ENCODE measurements at regions not wholly inside any gene's neighbourhood (a gene's known extent, or its start where the extent isn't known, plus 50 kb on each side); places are given as distances from the start of the nearest gene placed in this dataset.
"Not testable (repeated sequence)": the region's sequence is repeated elsewhere in the genome, so short reads cannot be mapped to it uniquely, and the experiment has no call there.

GRCh38 chrX:150099316-150099715 lies 161.0 kb upstream of the EOLA2 start:
- Histone ChIP-seq H3K27ac (no peak overlapping the region), H3K27me3 (replicated peaks) (no peaks in the 10 kb centered on the region), H3K4me1 (replicated peaks) (no peaks in the 10 kb centered on the region), H3K4me3 (no peak overlapping the region), H3K9me3 (replicated peaks) (no peaks in the 10 kb centered on the region), H3K36me3 (no peaks in the 10 kb centered on the region)
- no peak for DNase-seq (ENCODE audit: low read depth in 1 of 2, low spot score in 2 of 2)

- Histone ChIP-seq H3K27me3 (replicated peaks) (no peaks in the 10 kb centered on the region), H3K4me3 (no peak overlapping the region), H3K4me1 (replicated peaks) (no peaks in the 10 kb centered on the region), H3K36me3 (no peaks in the 10 kb centered on the region), H3K27ac (no peak overlapping the region), H3K9me3 (replicated peaks) (no peaks in the 10 kb centered on the region)
- DNase-seq (ENCODE audit: low read depth in 1 of 2, low spot score in 2 of 2): no peak
These were observed 162.0 kb upstream of the EOLA2 start for GRCh38 chrX:150100261-150100660.

- Histone ChIP-seq H3K4me3 (no peak overlapping the region), H3K27me3 (replicated peaks) (no peaks in the 10 kb centered on the region), H3K27ac (no peak overlapping the region), H3K9me3 (replicated peaks) (no peaks in the 10 kb centered on the region), H3K36me3 (no peaks in the 10 kb centered on the region), H3K4me1 (replicated peaks) (no peaks in the 10 kb centered on the region)
- no peak for DNase-seq (ENCODE audit: low read depth in 1 of 2, low spot score in 2 of 2)
These were observed 180.2 kb upstream of the EOLA2 start for GRCh38 chrX:150118476-150118875.

DNA sequence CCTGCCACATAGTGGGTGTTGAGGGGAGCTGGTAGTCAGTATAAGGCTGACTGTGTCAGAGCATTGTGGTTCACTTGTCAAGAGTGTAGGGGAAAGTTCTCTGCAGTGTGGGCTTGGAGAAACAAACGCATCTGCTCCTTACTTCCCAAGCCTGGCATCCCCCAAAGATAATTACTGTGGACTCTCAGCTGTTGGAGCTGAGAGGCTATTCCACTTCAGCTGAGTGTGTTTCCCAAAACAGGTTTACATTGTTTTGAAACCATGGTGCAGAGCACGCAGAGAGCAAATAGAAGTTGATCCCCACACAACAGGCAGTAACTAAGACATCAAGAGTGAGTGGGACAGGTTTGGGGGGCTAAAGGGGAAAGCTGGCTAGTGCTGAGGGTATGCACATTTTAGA lies 181.0 kb upstream of the EOLA2 start:
- Histone ChIP-seq H3K27ac (no peak overlapping the region), H3K9me3 (replicated peaks) (no peaks in the 10 kb centered on the region), H3K4me1 (replicated peaks) (no peaks in the 10 kb centered on the region), H3K27me3 (replicated peaks) (no peaks in the 10 kb centered on the region), H3K4me3 (no peak overlapping the region), H3K36me3 (no peaks in the 10 kb centered on the region)
- DNase-seq (ENCODE audit: low read depth in 1 of 2, low spot score in 2 of 2): no peak

DNA sequence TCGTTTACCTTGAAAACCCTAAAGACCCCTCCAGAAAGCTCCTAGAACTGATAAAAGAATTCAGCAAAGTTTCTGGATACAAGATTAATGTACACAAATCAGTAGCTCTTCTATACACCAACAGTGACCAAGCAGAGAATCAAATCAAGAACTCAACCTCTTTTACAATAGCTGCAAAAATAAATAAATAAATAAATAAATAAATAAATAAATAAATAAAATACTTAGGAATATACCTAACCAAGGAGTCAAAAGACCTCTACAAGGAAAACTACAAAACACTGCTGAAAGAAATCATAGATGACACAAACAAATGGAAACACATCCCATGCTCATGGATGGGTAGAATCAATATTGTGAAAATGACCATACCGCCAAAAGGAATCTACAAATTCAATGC lies 186.8 kb upstream of the EOLA2 start:
- H3K36me3 ChIP-seq; H3K4me3 ChIP-seq; H3K27ac ChIP-seq; DNase-seq (ENCODE audit: low read depth in 1 of 2, low spot score in 2 of 2); H3K27me3 ChIP-seq (replicated peaks); H3K9me3 ChIP-seq (replicated peaks); H3K4me1 ChIP-seq (replicated peaks): not testable (repeated sequence)

GRCh38 chrX:150127216-150127615 lies 188.9 kb upstream of the EOLA2 start:
- H3K4me1 ChIP-seq (replicated peaks): no peaks in the 10 kb centered on the region
- no peak for DNase-seq (ENCODE audit: low read depth in 1 of 2, low spot score in 2 of 2)
- no peaks in the 10 kb centered on the region for H3K36me3 ChIP-seq
- no peaks in the 10 kb centered on the region for H3K27me3 ChIP-seq (replicated peaks)
- no peak overlapping the region for H3K4me3 ChIP-seq
- H3K27ac ChIP-seq: no peak overlapping the region
- no peaks in the 10 kb centered on the region for H3K9me3 ChIP-seq (replicated peaks)

- H3K4me1 ChIP-seq (replicated peaks): no peaks in the 10 kb centered on the region
- H3K36me3 ChIP-seq: no peaks in the 10 kb centered on the region
- no peaks in the 10 kb centered on the region for H3K27me3 ChIP-seq (replicated peaks)
- H3K9me3 ChIP-seq (replicated peaks): no peaks in the 10 kb centered on the region
- no peak overlapping the region for H3K27ac ChIP-seq
- no peak overlapping the region for H3K4me3 ChIP-seq
- no peak for DNase-seq (ENCODE audit: low read depth in 1 of 2, low spot score in 2 of 2)
These were observed 205.6 kb upstream of the EOLA2 start for GRCh38 chrX:150143721-150144440.

DNA sequence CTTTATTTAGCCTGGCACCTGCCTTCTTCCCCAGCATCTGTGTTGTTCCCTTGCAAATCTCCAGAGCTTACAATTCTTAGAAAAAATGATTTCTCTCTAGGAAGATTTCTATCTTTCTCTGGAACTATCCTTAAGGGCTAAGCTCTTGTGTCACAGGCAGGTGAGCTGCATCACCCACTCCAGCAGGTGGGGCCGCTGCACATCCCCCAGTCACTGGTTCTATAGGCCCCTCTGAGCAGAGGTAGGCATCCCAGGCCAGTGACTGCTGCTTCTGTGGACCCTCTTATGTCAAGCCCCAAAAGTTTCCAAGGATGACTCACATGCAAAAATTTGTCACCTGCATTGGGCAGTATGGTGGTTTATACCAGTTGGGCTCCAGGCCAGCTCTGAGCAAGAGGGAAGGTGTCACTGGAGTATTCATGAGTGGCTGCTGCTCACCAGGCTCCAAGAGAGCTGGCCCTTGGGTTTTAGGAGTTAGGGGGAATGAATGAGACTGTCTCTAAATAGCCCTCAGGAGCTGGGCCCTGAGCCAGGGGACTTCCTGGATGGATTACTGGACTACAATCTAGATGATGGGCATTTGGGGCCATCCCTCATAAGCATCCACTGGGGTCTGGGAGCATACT lies 208.1 kb upstream of the EOLA2 start:
- Histone ChIP-seq H3K36me3 (no peaks in the 10 kb centered on the region), H3K4me1 (replicated peaks) (no peaks in the 10 kb centered on the region), H3K4me3 (no peak overlapping the region), H3K27ac (no peak overlapping the region), H3K9me3 (replicated peaks) (no peaks in the 10 kb centered on the region), H3K27me3 (replicated peaks) (no peaks in the 10 kb centered on the region)
- no peak for DNase-seq (ENCODE audit: low read depth in 1 of 2, low spot score in 2 of 2)

DNA sequence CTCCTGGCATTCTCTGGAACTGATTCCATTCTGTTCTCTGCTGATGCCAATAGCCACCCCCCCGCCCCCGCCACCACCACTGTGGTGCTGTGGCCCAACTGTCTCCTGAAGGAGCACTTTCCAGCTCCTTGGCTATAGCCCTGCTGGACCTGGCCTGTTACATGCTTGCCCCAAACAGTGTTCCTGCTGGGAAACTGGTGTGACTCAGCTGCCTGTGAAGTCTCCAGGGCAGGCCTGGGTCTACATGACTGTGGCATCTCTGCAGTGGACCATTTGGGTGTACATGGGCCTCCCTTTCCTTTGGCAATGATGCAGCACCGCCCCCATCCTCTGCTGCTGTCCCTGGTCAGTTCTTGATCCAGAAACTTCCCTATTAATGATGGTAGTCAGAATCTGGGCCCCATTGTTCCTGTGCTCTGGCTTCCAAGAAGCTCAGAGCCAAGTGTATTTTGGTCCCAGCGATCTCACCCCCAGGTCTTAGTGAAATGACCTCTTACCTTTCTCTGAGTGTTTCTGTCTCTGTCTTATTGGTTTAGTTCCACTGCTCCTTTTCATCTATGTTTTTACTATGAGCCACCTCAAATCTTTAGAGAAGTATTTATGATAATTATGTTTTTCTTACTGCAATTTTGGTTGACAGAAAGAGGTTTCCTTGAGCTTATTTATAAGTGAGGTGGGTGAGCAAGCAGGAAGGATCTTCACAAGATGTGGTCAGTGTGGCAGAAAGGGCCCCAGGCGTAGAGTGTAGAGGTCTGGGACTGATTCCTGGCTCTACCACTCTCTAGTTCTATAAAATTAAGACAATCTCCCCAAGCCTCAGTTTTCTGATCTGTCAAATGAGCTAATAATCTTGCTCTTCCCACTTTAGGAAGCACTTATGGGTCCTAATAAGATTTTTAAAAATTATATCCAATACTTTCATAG lies 210.7 kb upstream of the EOLA2 start:
- H3K4me3 ChIP-seq: no peak overlapping the region
- H3K36me3 ChIP-seq: no peaks in the 10 kb centered on the region
- no peaks in the 10 kb centered on the region for H3K4me1 ChIP-seq (replicated peaks)
- no peaks in the 10 kb centered on the region for H3K9me3 ChIP-seq (replicated peaks)
- H3K27me3 ChIP-seq (replicated peaks): no peaks in the 10 kb centered on the region
- H3K27ac ChIP-seq: no peak overlapping the region
- DNase-seq (ENCODE audit: low read depth in 1 of 2, low spot score in 2 of 2): no peak

- H3K27me3 ChIP-seq (replicated peaks): no peaks in the 10 kb centered on the region
- peaks cover 3% of the 10 kb centered on the region for H3K4me1 ChIP-seq (replicated peaks)
- no peaks in the 10 kb centered on the region for H3K36me3 ChIP-seq
- no peak overlapping the region for H3K4me3 ChIP-seq
- DNase-seq (ENCODE audit: low read depth in 1 of 2, low spot score in 2 of 2): no peak
- no peaks in the 10 kb centered on the region for H3K9me3 ChIP-seq (replicated peaks)
- H3K27ac ChIP-seq: no peak overlapping the region
These were observed 211.9 kb upstream of the EOLA2 start for GRCh38 chrX:150150076-150150779.

DNA sequence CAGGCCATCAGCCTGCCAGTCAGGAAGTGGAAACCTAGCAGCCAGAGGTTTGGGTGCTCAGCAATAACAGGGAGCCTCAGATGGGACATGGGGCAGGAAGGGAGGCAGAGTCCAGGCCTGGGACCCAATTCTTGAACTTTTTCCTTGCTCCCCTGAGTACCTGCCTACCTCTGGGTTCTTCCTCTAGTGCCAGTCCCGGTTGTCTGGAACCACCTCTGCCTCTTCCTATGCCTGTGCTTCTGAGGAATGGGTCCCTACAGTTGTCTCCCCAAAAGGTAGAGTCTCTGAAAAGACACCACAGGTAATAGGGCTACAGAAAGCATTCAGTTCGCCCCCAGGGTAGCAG lies 212.4 kb upstream of the MAMLD1 start:
- Histone ChIP-seq H3K4me3 (no peak overlapping the region), H3K36me3 (no peaks in the 10 kb centered on the region), H3K9me3 (replicated peaks) (no peaks in the 10 kb centered on the region), H3K27me3 (replicated peaks) (no peaks in the 10 kb centered on the region), H3K27ac (no peak overlapping the region), H3K4me1 (replicated peaks) (peaks cover 8% of the 10 kb centered on the region)
- no peak for DNase-seq (ENCODE audit: low read depth in 1 of 2, low spot score in 2 of 2)

GRCh38 chrX:150152036-150152435 lies 211.1 kb upstream of the MAMLD1 start:
- no peaks in the 10 kb centered on the region for H3K9me3 ChIP-seq (replicated peaks)
- peaks cover 11% of the 10 kb centered on the region for H3K4me1 ChIP-seq (replicated peaks)
- H3K36me3 ChIP-seq: no peaks in the 10 kb centered on the region
- no peaks in the 10 kb centered on the region for H3K27me3 ChIP-seq (replicated peaks)
- H3K27ac ChIP-seq: no peak overlapping the region
- DNase-seq (ENCODE audit: low read depth in 1 of 2, low spot score in 2 of 2): no peak
- no peak overlapping the region for H3K4me3 ChIP-seq

DNA sequence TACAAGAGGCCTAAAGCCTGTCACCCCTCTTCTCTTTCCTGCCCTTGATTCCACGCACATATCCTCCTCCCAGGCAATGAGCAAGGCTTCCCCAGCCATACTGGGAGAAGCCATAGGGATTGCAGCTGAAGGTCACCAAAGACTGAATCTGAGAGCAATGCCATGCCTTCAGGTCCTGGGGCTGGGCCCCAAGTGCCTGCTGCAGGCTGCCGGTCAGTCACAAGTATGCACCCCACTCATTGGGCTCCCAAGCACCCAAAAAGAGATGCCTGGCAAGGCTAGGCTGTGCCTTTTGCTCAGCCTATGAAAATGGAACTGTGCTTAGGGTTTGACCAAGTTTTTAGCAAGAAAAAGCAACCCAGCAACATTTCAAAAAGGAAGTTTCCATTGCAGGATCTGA lies 210.6 kb upstream of the MAMLD1 start:
- Histone ChIP-seq H3K4me1 (replicated peaks) (peaks cover 11% of the 10 kb centered on the region), H3K27me3 (replicated peaks) (no peaks in the 10 kb centered on the region), H3K4me3 (no peak overlapping the region), H3K9me3 (replicated peaks) (no peaks in the 10 kb centered on the region), H3K27ac (no peak overlapping the region), H3K36me3 (no peaks in the 10 kb centered on the region)
- no peak for DNase-seq (ENCODE audit: low read depth in 1 of 2, low spot score in 2 of 2)
